ENCODE measurements at regions not wholly inside any gene's neighbourhood (a gene's known extent, or its start where the extent isn't known, plus 50 kb on each side); places are given as distances from the start of the nearest gene placed in this dataset.
A peak's percentile ranks its signal among the peaks of the same experiment; 100 is the strongest.

DNA sequence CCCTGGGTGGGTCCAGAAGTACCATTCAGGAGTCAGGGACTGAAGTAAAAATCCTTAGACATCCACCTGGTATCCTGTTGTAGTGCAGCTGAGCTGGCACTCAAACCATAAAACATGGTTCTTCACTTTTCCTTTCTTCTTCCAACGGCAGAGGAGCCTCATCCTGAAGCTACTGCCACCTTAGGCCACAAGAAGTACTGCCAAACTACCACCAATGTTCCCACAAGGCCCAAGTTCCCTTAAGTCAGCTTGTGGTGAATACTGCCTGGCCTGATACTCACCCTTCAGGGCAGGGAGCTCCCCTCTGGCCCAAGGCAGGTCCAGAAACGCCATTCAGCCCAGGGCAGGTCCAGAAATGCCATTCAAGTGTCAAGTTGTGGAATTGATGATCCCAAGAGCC, 1053.4 kb upstream of the CITED2 start:
- no peak overlapping the region for H3K27ac ChIP-seq (ENCODE audit: extremely low read depth, low read depth, low read length)
- TF ChIP-seq, protein P1, sequence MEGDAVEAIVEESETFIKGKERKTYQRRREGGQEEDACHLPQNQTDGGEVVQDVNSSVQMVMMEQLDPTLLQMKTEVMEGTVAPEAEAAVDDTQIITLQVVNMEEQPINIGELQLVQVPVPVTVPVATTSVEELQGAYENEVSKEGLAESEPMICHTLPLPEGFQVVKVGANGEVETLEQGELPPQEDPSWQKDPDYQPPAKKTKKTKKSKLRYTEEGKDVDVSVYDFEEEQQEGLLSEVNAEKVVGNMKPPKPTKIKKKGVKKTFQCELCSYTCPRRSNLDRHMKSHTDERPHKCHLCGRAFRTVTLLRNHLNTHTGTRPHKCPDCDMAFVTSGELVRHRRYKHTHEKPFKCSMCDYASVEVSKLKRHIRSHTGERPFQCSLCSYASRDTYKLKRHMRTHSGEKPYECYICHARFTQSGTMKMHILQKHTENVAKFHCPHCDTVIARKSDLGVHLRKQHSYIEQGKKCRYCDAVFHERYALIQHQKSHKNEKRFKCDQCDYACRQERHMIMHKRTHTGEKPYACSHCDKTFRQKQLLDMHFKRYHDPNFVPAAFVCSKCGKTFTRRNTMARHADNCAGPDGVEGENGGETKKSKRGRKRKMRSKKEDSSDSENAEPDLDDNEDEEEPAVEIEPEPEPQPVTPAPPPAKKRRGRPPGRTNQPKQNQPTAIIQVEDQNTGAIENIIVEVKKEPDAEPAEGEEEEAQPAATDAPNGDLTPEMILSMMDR (IDR thresholded peaks at IDR 0.05 in 2 of 3, conservative IDR thresholded peaks at IDR 0.05 in 1 of 3; ENCODE audit: insufficient read depth in 2 of 3, low read depth in 1 of 3, low read length in 3 of 3): peak; percentile 14 to 42 (median 25); a peak in 4 of 6 replicates
- no peak for TF ChIP-seq SNRNP70 (optimal IDR thresholded peaks at IDR 0.05; ENCODE audit: low read depth, low read length)
- no peak overlapping the region for H2AFZ ChIP-seq (ENCODE audit: low read depth, low read length)
- ATAC-seq: peak; percentile 79
- H3K36me3 ChIP-seq (ENCODE audit: control insufficient read depth, insufficient read depth, low read length): no peaks in the 10 kb centered on the region
- H3K79me2 ChIP-seq (ENCODE audit: control insufficient read depth, insufficient read depth, low read length): no peaks in the 10 kb centered on the region
- 26% methylated on average over 2 of the region's 2 CpGs for WGBS (ENCODE audit: insufficient coverage, low coverage, missing lambda C conversion rate)
- H3K27me3 ChIP-seq (ENCODE audit: control insufficient read depth in 2 of 2, insufficient read depth in 2 of 2, low read length in 2 of 2): no peaks in the 10 kb centered on the region
- no peak overlapping the region for H3K9ac ChIP-seq (ENCODE audit: insufficient read depth in 1 of 2, low read depth in 2 of 2, low read length in 2 of 2)
- no TSS peak for BruUV-seq (replicated peaks)
- peaks cover 2% of the 10 kb centered on the region; the same call in 1 of the 2 replicates for H3K9me3 ChIP-seq (replicated peaks; ENCODE audit: control insufficient read depth, insufficient read depth, low read depth, low read length)
- intact Hi-C loops (cut with micrococcal nuclease) (no loop called here), in situ Hi-C loops (cut with MboI) (no loop called here)
- DNase-seq (ENCODE audit: extremely low read depth in 1 of 4, low spot score in 3 of 4): peak in 1 of 4 experiments; percentile 10
- ChIA-PET POLR2A (interaction anchor here (0.9 kb wide), 1 partner anchor 31 kb away, joined by 5 read pairs; no protein-coding TSS in a partner anchor), CTCF (ENCODE audit: low intra/inter-chr PET ratio) (no interaction called here)
- no peak overlapping the region for H3K4me3 ChIP-seq
- no peaks in the 10 kb centered on the region for H3K9me1 ChIP-seq (ENCODE audit: control insufficient read depth, insufficient read depth, low read length)
- H3K4me2 ChIP-seq (ENCODE audit: insufficient read depth, low read length): no peak overlapping the region
- no peaks in the 10 kb centered on the region for H4K20me1 ChIP-seq (replicated peaks; ENCODE audit: control insufficient read depth, insufficient read depth, low read length)
- no peaks in the 10 kb centered on the region for H3K4me1 ChIP-seq (replicated peaks in 1 of 2; ENCODE audit: control insufficient read depth in 2 of 2, insufficient read depth in 2 of 2, low read length in 2 of 2)
- no peak for FAIRE-seq

DNA sequence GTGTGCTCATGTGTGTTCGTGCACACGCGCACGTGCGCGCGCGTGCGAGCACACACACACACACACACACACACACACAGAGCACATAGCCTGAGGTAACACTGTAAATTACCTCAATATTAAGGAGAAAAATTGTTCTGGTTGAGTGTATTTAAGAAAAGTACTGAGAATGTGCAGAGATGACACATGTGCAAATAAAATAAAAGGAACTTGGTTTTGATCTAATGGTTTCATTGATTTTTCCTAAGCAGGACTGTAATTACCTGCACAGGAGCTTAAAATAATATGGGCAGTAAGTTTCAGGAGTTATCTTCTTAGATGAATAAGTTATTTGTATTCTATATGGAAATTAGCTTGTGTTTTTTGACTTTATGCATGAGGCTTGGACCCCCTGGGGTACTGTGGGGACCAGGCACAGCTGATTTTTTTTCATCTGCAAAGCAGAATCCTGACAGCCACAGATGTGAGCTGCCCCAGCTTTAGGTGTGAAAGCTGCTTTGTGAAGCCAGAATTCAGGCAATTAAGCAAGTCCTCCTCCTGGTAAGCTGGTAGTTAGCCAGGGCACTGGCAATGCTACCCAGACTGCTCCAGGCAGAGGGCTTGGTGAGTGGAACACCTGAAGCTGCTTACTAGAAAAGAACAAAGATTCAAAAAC, 1040.6 kb upstream of the CITED2 start:
- H3K4me3 ChIP-seq: no peak overlapping the region
- H3K36me3 ChIP-seq (ENCODE audit: control insufficient read depth, insufficient read depth, low read length): no peaks in the 10 kb centered on the region
- no peak overlapping the region for H3K27ac ChIP-seq (ENCODE audit: extremely low read depth, low read depth, low read length)
- H2AFZ ChIP-seq (ENCODE audit: low read depth, low read length): no peak overlapping the region
- intact Hi-C loops (cut with micrococcal nuclease): no loop called here
- no peaks in the 10 kb centered on the region for H3K79me2 ChIP-seq (ENCODE audit: control insufficient read depth, insufficient read depth, low read length)
- H4K20me1 ChIP-seq (replicated peaks; ENCODE audit: control insufficient read depth, insufficient read depth, low read length): no peaks in the 10 kb centered on the region
- in situ Hi-C loops (cut with MboI): no loop called here
- BruUV-seq (replicated peaks): no TSS peak
- no peak overlapping the region for H3K4me2 ChIP-seq (ENCODE audit: insufficient read depth, low read length)
- ATAC-seq (no peak), FAIRE-seq (no peak), DNase-seq (ENCODE audit: extremely low read depth in 1 of 4, low spot score in 3 of 4) (no peak)
- CTCF ChIA-PET (ENCODE audit: low intra/inter-chr PET ratio): no interaction called here
- H3K9me1 ChIP-seq (ENCODE audit: control insufficient read depth, insufficient read depth, low read length): no peaks in the 10 kb centered on the region
- H3K27me3 ChIP-seq (ENCODE audit: control insufficient read depth in 2 of 2, insufficient read depth in 2 of 2, low read length in 2 of 2): no peaks in the 10 kb centered on the region
- H3K9me3 ChIP-seq (replicated peaks; ENCODE audit: control insufficient read depth, insufficient read depth, low read depth, low read length): no peaks in the 10 kb centered on the region
- no peak overlapping the region for H3K9ac ChIP-seq (ENCODE audit: insufficient read depth in 1 of 2, low read depth in 2 of 2, low read length in 2 of 2)
- WGBS (ENCODE audit: insufficient coverage, low coverage, missing lambda C conversion rate): 72% methylated on average over 9 of the region's 9 CpGs
- POLR2A ChIA-PET: no interaction called here
- no peaks in the 10 kb centered on the region for H3K4me1 ChIP-seq (replicated peaks in 1 of 2; ENCODE audit: control insufficient read depth in 2 of 2, insufficient read depth in 2 of 2, low read length in 2 of 2)
- TF ChIP-seq, protein P2, sequence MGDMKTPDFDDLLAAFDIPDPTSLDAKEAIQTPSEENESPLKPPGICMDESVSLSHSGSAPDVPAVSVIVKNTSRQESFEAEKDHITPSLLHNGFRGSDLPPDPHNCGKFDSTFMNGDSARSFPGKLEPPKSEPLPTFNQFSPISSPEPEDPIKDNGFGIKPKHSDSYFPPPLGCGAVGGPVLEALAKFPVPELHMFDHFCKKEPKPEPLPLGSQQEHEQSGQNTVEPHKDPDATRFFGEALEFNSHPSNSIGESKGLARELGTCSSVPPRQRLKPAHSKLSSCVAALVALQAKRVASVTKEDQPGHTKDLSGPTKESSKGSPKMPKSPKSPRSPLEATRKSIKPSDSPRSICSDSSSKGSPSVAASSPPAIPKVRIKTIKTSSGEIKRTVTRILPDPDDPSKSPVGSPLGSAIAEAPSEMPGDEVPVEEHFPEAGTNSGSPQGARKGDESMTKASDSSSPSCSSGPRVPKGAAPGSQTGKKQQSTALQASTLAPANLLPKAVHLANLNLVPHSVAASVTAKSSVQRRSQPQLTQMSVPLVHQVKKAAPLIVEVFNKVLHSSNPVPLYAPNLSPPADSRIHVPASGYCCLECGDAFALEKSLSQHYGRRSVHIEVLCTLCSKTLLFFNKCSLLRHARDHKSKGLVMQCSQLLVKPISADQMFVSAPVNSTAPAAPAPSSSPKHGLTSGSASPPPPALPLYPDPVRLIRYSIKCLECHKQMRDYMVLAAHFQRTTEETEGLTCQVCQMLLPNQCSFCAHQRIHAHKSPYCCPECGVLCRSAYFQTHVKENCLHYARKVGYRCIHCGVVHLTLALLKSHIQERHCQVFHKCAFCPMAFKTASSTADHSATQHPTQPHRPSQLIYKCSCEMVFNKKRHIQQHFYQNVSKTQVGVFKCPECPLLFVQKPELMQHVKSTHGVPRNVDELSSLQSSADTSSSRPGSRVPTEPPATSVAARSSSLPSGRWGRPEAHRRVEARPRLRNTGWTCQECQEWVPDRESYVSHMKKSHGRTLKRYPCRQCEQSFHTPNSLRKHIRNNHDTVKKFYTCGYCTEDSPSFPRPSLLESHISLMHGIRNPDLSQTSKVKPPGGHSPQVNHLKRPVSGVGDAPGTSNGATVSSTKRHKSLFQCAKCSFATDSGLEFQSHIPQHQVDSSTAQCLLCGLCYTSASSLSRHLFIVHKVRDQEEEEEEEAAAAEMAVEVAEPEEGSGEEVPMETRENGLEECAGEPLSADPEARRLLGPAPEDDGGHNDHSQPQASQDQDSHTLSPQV (IDR thresholded peaks at IDR 0.05): no peak
- no peak for TF ChIP-seq JUND (IDR thresholded peaks at IDR 0.05; ENCODE audit: borderline replicate concordance, low read depth, low read length)
- no peak for TF ChIP-seq JUND (tag; IDR thresholded peaks at IDR 0.05; ENCODE audit: borderline replicate concordance, low read depth, low read length)
- no peak for TF ChIP-seq SIX5 (IDR thresholded peaks at IDR 0.05; ENCODE audit: borderline replicate concordance in 1 of 2, insufficient read depth in 1 of 2, low read depth in 1 of 2, low read length in 2 of 2)
- TF ChIP-seq TFAM (CRISPR knock-in tag; conservative IDR thresholded peaks at IDR 0.05): no peak

All from K562 (cell line).